ENCODE measurements at regions not wholly inside any gene's neighbourhood (a gene's known extent, or its start where the extent isn't known, plus 50 kb on each side); places are given as distances from the start of the nearest gene placed in this dataset.
"Not testable (repeated sequence)": the region's sequence is repeated elsewhere in the genome, so short reads cannot be mapped to it uniquely, and the experiment has no call there.

- H3K4me3 ChIP-seq (ENCODE audit: low read depth, low read length), result no peak overlapping the region
- TF ChIP-seq, protein P1, sequence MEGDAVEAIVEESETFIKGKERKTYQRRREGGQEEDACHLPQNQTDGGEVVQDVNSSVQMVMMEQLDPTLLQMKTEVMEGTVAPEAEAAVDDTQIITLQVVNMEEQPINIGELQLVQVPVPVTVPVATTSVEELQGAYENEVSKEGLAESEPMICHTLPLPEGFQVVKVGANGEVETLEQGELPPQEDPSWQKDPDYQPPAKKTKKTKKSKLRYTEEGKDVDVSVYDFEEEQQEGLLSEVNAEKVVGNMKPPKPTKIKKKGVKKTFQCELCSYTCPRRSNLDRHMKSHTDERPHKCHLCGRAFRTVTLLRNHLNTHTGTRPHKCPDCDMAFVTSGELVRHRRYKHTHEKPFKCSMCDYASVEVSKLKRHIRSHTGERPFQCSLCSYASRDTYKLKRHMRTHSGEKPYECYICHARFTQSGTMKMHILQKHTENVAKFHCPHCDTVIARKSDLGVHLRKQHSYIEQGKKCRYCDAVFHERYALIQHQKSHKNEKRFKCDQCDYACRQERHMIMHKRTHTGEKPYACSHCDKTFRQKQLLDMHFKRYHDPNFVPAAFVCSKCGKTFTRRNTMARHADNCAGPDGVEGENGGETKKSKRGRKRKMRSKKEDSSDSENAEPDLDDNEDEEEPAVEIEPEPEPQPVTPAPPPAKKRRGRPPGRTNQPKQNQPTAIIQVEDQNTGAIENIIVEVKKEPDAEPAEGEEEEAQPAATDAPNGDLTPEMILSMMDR (IDR thresholded peaks at IDR 0.05; ENCODE audit: low read depth, low read length, missing control alignments), result no peak
- DNase-seq (ENCODE audit: low read depth), result no peak
These were observed 265.9 kb upstream of the RPS23 start for GRCh38 chr5:82544004-82544403.

- DNase-seq (ENCODE audit: low read depth), result no peak
- TF ChIP-seq, protein P1 (IDR thresholded peaks at IDR 0.05; ENCODE audit: low read depth, low read length, missing control alignments), result no peak
- no peak overlapping the region for H3K4me3 ChIP-seq (ENCODE audit: low read depth, low read length)
These were observed 262.1 kb upstream of the RPS23 start for GRCh38 chr5:82540301-82540700.

DNA sequence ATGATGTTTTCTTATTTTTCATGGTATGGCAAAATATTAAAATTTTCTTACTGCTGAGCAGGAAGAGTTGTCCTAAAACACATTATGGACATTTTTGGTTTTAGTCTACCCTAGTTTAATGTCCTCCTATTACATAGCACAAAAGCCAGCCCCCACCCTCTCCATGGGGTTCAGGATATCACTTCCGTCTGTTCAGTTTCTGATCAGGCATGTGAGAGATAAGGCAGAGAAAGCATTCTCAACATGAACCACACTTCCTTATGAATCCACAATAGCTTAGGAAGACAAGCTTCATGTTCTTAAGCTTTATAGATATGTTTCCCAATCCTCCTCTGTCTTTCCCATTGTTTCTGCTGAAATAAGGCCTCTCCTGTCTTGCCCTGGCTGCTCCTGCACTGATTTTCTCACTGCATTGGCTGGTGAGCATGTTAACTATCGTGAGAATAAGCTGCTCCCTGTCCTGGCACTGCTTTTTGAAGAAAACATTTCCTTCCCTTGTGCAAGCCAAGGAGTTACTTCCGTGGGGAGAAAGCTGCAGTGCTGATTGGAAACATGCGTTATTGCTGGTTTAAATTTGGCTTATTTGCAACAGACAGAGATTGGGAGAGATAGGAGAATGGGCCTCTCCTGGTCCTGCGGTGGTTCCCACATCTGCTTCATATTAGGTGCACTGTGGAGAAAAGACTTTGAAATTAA lies 260.3 kb upstream of the RPS23 start:
- DNase-seq (ENCODE audit: low read depth), result no peak
- TF ChIP-seq, protein P1 (IDR thresholded peaks at IDR 0.05; ENCODE audit: low read depth, low read length, missing control alignments), result no peak
- no peak overlapping the region for H3K4me3 ChIP-seq (ENCODE audit: low read depth, low read length)

DNA sequence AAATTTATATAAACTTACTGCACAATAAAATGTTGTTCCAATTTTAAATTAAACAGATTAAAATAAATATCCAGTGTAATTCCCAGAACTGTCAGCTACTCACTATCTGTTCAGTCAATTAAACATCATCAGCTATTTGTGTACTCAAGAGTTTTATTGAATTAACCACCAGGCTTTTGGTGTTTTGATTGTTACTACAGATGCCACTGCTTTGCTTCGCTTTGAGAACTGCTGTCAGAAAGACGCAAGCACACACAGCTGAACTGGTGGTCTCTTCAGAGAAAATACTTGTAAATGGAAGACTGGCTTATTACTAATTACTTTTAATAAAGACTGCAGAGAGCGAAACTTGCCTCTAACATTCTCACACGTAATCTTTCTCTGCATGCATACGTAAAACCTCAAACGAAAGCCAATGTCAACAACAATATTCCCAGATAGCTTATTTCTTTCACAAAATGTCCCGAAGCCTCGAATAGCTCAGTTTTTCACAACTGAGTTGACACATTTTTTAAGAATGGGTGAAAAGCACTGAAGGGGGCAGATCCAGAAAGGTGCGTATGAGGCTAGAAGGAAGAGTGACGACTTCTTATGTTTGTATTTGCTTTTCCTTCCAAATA lies 259.6 kb upstream of the RPS23 start:
- no peak for DNase-seq (ENCODE audit: low read depth)
- H3K4me3 ChIP-seq (ENCODE audit: low read depth, low read length), result no peak overlapping the region
- TF ChIP-seq, protein P1 (IDR thresholded peaks at IDR 0.05; ENCODE audit: low read depth, low read length, missing control alignments), result no peak

DNA sequence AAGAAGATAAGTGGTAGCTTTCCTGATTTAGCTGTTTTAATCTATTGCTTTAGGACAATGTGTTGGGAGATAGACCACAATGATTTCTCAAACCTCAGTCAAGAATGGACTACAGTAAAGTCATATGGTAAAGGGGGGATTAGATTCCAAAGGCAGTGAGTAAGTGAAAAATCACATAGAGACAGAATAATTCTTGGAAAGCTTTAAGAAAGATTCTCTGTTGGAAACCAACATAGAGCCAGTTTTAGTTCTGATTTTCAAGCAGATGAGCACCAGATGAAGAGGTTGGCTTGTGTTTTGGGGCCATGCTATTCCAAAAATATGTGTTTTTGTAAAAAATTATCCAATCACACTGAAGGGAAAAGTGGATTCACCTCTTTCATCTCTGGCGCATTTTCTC lies 256.8 kb upstream of the RPS23 start:
- DNase-seq (ENCODE audit: low read depth), result no peak
- TF ChIP-seq, protein P1 (IDR thresholded peaks at IDR 0.05; ENCODE audit: low read depth, low read length, missing control alignments), result no peak
- no peak overlapping the region for H3K4me3 ChIP-seq (ENCODE audit: low read depth, low read length)

DNA sequence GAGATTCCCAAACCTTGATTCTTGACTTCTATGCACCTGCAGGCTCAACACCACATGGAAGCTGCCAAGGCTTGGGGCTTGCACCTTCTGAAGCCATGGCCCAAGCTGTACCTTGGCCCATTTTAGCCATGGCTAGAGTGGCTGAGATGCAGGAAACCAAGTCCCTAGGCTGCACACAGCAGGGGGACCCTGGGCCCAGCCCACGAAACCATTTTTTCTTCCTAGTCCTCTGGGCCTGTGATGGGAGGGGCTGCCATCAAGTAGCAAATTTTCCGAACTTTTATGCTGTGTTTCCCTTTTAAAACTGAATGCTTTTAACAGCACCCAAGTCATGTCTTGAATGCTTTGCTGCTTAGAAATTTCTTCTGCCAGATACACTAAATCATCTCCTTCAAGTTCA lies 253.9 kb upstream of the RPS23 start:
- H3K4me3 ChIP-seq (ENCODE audit: low read depth, low read length); DNase-seq (ENCODE audit: low read depth): not testable (repeated sequence)

DNA sequence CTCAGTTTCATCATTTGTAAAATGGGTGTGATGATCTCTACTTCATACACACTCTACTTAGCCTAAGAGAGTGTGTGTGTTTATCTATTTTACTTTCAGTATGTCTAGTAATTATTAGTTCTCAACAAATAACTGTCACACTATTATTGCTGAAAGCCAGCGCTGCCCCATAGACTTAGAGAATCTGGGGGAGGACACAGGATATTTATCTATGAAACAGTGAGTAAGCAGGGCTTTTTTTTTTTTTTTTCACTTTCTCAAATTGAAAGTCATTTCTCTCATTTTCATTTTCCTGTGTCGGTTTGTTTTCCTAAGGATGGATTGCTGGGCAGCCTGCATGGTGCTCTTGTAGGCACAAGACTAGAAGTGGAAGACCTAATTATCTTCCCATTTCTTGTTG lies 248.4 kb upstream of the RPS23 start:
- no peak for DNase-seq (ENCODE audit: low read depth)
- TF ChIP-seq, protein P1 (IDR thresholded peaks at IDR 0.05; ENCODE audit: low read depth, low read length, missing control alignments), result no peak
- no peak overlapping the region for H3K4me3 ChIP-seq (ENCODE audit: low read depth, low read length)

All from GM12864 (cell line).